K562 (cell line): ENCODE measurements at regions not wholly inside any gene's neighbourhood (a gene's known extent, or its start where the extent isn't known, plus 50 kb on each side); places are given as distances from the start of the nearest gene placed in this dataset.
A peak's percentile ranks its signal among the peaks of the same experiment; 100 is the strongest.

Experiments
- BRD9 ChIP-seq: fragments of 450-650 bp; IDR thresholded peaks from 2 replicates; pipeline ENCODE4 v1.6.1; 2018; ENCODE audit warnings: low read depth; ENCODE audit not compliant: partially characterized antibody
- CEBPG ChIP-seq, 3 experiments: fragments of 200-800 bp in 1 of 3; sonication (Bioruptor generic) in 1 of 3; sonication (generic) in 1 of 3; formaldehyde crosslinking in 1 of 3; IDR thresholded peaks in 2 of 3; conservative IDR thresholded peaks in 1 of 3; 2 replicates each; pipeline versions ENCODE4 v1.6.1 to v1.8.0; 2016 to 2022; ENCODE audit warnings: missing compliant biosample characterization in 2 of 3, missing genetic modification characterization in 2 of 3, mild to moderate bottlenecking in 1 of 3, missing genetic modification reagents in 1 of 3
- CSDE1 ChIP-seq, 2 experiments: fragments of 450-650 bp; IDR thresholded peaks; 2 replicates each; pipeline ENCODE4 v1.6.1; 2016; ENCODE audit warnings: mild to moderate bottlenecking in 1 of 2
- CTCF ChIP-seq, 3 experiments: IDR thresholded peaks in 2 of 3; conservative IDR thresholded peaks in 1 of 3; 2 replicates each; pipeline ENCODE4 v1.5.1; 2011 to 2012; ENCODE audit warnings: low read length in 3 of 3, mild to moderate bottlenecking in 3 of 3, control low read depth in 2 of 3, improper control_type of control experiment in 1 of 3, inconsistent platforms in 1 of 3, low read depth in 1 of 3, mixed read lengths in 1 of 3, moderate library complexity in 1 of 3; ENCODE audit not compliant: insufficient read depth in 2 of 3
- ILF3 ChIP-seq: fragments of 450-650 bp; IDR thresholded peaks from 2 replicates; pipeline ENCODE4 v1.6.1; 2018; ENCODE audit warnings: antibody characterized with exemption, mild to moderate bottlenecking, moderate library complexity, borderline replicate concordance
- POLR2H ChIP-seq: IDR thresholded peaks from 2 replicates; pipeline ENCODE4 v1.6.1; 2016; ENCODE audit warnings: missing genetic modification characterization, low read depth, mild to moderate bottlenecking, control low read depth, missing compliant biosample characterization, moderate library complexity
- RAD21 ChIP-seq, 2 experiments: fragments of 250-450 bp in 1 of 2; fragments of 450-650 bp in 1 of 2; sonication (Bioruptor Pico) in 1 of 2; formaldehyde crosslinking in 1 of 2; IDR thresholded peaks in 1 of 2; conservative IDR thresholded peaks in 1 of 2; 2 replicates each; pipeline versions ENCODE4 v1.4.0 to v1.8.0; 2020 to 2022; ENCODE audit warnings: mild to moderate bottlenecking in 2 of 2, moderate library complexity in 1 of 2
- REST ChIP-seq, 2 experiments: fragments of 450-650 bp; formaldehyde crosslinking in 1 of 2; IDR thresholded peaks; 2 replicates each; pipeline versions ENCODE4 v1.4.0 to v1.6.1; 2014 to 2020; ENCODE audit warnings: mild to moderate bottlenecking in 2 of 2, borderline replicate concordance in 1 of 2, low read depth in 1 of 2
- RFX1 ChIP-seq: fragments of 450-650 bp; IDR thresholded peaks from 2 replicates; pipeline ENCODE4 v1.6.1; 2016; ENCODE audit warnings: mild to moderate bottlenecking, moderate library complexity
- SIRT6 ChIP-seq: IDR thresholded peaks from one replicate; pipeline ENCODE4 v1.6.1; 2012; ENCODE audit warnings: low read depth, mild to moderate bottlenecking, control low read depth, inconsistent platforms, low read length, moderate library complexity
- ZNF165 ChIP-seq: fragments of 250-450 bp; sonication (Bioruptor Pico); IDR thresholded peaks from 2 replicates; pipeline ENCODE4 v1.4.0; 2020; ENCODE audit warnings: borderline replicate concordance
- ZNF77 ChIP-seq: fragments of 250-450 bp; sonication (Bioruptor Pico); IDR thresholded peaks from 2 replicates; pipeline ENCODE4 v1.5.0; 2020
- TF ChIP-seq, protein P1 (sequence below): fragments of 450-650 bp; formaldehyde crosslinking; IDR thresholded peaks from 2 replicates; pipeline ENCODE4 v1.4.0; 2020; ENCODE audit warnings: mild to moderate bottlenecking, moderate library complexity

GRCh38 chr5:36397901-36398536 is 96.3 kb upstream of the RANBP3L start (continued):
- peak; percentile 63; the same call in 1 of the 2 replicates for TF ChIP-seq REST (IDR thresholded peaks at IDR 0.05; ENCODE audit: borderline replicate concordance)
- no peak for TF ChIP-seq REST (CRISPR knock-in tag; IDR thresholded peaks at IDR 0.05; ENCODE audit: low read depth)
- TF ChIP-seq SIRT6, result no peak
- no peak for TF ChIP-seq BRD9
- TF ChIP-seq ZNF77 (CRISPR knock-in tag), result no peak
- TF ChIP-seq CSDE1 (IDR thresholded peaks at IDR 0.05), result no peak
- TF ChIP-seq CEBPG (CRISPR knock-in tag; IDR thresholded peaks at IDR 0.05), result no peak
- TF ChIP-seq CEBPG (tag; conservative IDR thresholded peaks at IDR 0.05 in 1 of 2, IDR thresholded peaks at IDR 0.05 in 1 of 2), result no peak
- TF ChIP-seq ILF3, result no peak
- TF ChIP-seq, protein P1, sequence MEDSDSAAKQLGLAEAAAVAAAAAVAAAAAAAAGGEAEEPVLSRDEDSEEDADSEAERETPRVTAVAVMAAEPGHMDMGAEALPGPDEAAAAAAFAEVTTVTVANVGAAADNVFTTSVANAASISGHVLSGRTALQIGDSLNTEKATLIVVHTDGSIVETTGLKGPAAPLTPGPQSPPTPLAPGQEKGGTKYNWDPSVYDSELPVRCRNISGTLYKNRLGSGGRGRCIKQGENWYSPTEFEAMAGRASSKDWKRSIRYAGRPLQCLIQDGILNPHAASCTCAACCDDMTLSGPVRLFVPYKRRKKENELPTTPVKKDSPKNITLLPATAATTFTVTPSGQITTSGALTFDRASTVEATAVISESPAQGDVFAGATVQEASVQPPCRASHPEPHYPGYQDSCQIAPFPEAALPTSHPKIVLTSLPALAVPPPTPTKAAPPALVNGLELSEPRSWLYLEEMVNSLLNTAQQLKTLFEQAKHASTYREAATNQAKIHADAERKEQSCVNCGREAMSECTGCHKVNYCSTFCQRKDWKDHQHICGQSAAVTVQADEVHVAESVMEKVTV, result 0 out of 2 replicates have a peak, but pooled peaks have one; percentile 21
- peak; percentile 41 to 65 (median 48); a peak in 4 of 6 replicates for TF ChIP-seq CTCF (IDR thresholded peaks at IDR 0.05 in 2 of 3, conservative IDR thresholded peaks at IDR 0.05 in 1 of 3; ENCODE audit: insufficient read depth in 2 of 3, low read depth in 1 of 3, low read length in 3 of 3)
- no peak for TF ChIP-seq POLR2H (tag)
- TF ChIP-seq RAD21 (CRISPR knock-in tag; conservative IDR thresholded peaks at IDR 0.05 in 1 of 2, IDR thresholded peaks at IDR 0.05 in 1 of 2), result peak; percentile 55 to 77
- TF ChIP-seq ZNF165 (CRISPR knock-in tag), result no peak
- no peak for TF ChIP-seq RFX1
